Transverse colon (tissue), 4 donors: ENCODE measurements at regions not wholly inside any gene's neighbourhood (a gene's known extent, or its start where the extent isn't known, plus 50 kb on each side); places are given as distances from the start of the nearest gene placed in this dataset.

ENCODE experiments used
- EP300 ChIP-seq: sonication (generic); formaldehyde crosslinking; IDR thresholded peaks from one replicate; pipeline ENCODE4 v1.6.1; 2017; ENCODE audit warnings: antibody characterized with exemption, low read depth
- POLR2A ChIP-seq: fragments of 450-650 bp; IDR thresholded peaks from one replicate; pipeline ENCODE4 v1.6.1; 2016; ENCODE audit warnings: antibody characterized with exemption, mild to moderate bottlenecking, moderate library complexity
- POLR2AphosphoS5 ChIP-seq, 3 donors: sonication (generic); formaldehyde crosslinking; IDR thresholded peaks; one replicate each; pipeline ENCODE4 v1.6.1; 2016; ENCODE audit warnings: antibody characterized with exemption in 3 of 3
- TF ChIP-seq, protein P1 (sequence below), 5 experiments: fragments of 200-600 bp in 3 of 5; fragments of 450-650 bp in 2 of 5; sonication (generic) in 3 of 5; IDR thresholded peaks; 1 replicate in 2 of 5; 2 replicates in 3 of 5; pipeline ENCODE4 v1.5.1; 2016 to 2017; ENCODE audit warnings: antibody characterized with exemption in 5 of 5, inconsistent platforms in 3 of 5, mild to moderate bottlenecking in 2 of 5, moderate library complexity in 1 of 5

DNA sequence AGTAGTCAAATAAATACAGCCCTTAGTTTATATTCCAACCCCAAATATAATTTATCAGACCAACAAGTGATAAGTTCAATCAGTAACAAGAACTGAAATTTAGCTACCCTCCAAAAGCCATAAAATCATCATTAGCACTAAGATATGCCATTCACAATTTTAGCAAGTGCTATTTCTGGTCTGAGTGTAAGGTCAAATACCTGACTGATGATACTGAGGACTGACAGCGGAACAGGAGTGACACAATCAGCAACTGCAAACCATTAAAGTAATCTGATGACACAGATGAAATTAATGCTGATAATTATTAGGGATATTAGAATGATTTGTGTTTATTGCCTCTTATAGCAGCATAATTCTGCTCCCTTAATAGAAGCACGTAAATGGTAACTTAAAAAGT is 152.7 kb upstream of the SPHKAP start:
- TF ChIP-seq EP300 (no peak), POLR2AphosphoS5 (IDR thresholded peaks at IDR 0.05) (no peak), POLR2A (no peak)
- TF ChIP-seq, protein P1, sequence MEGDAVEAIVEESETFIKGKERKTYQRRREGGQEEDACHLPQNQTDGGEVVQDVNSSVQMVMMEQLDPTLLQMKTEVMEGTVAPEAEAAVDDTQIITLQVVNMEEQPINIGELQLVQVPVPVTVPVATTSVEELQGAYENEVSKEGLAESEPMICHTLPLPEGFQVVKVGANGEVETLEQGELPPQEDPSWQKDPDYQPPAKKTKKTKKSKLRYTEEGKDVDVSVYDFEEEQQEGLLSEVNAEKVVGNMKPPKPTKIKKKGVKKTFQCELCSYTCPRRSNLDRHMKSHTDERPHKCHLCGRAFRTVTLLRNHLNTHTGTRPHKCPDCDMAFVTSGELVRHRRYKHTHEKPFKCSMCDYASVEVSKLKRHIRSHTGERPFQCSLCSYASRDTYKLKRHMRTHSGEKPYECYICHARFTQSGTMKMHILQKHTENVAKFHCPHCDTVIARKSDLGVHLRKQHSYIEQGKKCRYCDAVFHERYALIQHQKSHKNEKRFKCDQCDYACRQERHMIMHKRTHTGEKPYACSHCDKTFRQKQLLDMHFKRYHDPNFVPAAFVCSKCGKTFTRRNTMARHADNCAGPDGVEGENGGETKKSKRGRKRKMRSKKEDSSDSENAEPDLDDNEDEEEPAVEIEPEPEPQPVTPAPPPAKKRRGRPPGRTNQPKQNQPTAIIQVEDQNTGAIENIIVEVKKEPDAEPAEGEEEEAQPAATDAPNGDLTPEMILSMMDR (IDR thresholded peaks at IDR 0.05), result no peak
